H1 (cell line): ENCODE measurements at regions not wholly inside any gene's neighbourhood (a gene's known extent, or its start where the extent isn't known, plus 50 kb on each side); places are given as distances from the start of the nearest gene placed in this dataset.

Experiments used
- CTCF ChIA-PET: fragments of 300-600 bp; sonication (Branson Sonifier 250); formaldehyde crosslinking; loops from one replicate; lab custom pipeline; 2021; ENCODE audit not compliant: partially characterized antibody; lab: Charles Lee
- POLR2A ChIA-PET: fragments of 300-600 bp; sonication (Branson Sonifier 250); formaldehyde crosslinking; loops from one replicate; lab custom pipeline; 2021; ENCODE audit warnings: inconsistent platforms; ENCODE audit not compliant: partially characterized antibody; lab: Charles Lee
- DNase-seq, 2 experiments: peaks; one replicate each; pipeline versions ENCODE4 v3.0.0 to v3.0.0-alpha.2; 2010 to 2022; ENCODE audit warnings: low spot score in 2 of 2, low read depth in 1 of 2, mixed read lengths in 1 of 2
- FAIRE-seq: peaks from 2 replicates; lab custom pipeline; 2011; peaks lifted over from hg19 to GRCh38; lab: Jason Lieb, UNC
- H2AFZ ChIP-seq: 2 replicates; pipeline ENCODE4 v1.8.1; 2012; ENCODE audit warnings: low read length, inconsistent platforms
- H2AK5ac ChIP-seq: 2 replicates; pipeline ENCODE4 v1.6.1; 2013; ENCODE audit warnings: low read depth, low read length
- H2BK120ac ChIP-seq: replicated peaks from 2 replicates; pipeline ENCODE3; 2013; ENCODE audit warnings: low read depth, low read length, inconsistent platforms
- H2BK12ac ChIP-seq: 2 replicates; pipeline ENCODE4 v1.6.1; 2013; ENCODE audit warnings: low read depth, low read length
- H2BK15ac ChIP-seq: 2 replicates; pipeline ENCODE4 v1.6.1; 2013; ENCODE audit warnings: low read length
- H2BK20ac ChIP-seq: 2 replicates; pipeline ENCODE4 v1.6.1; 2013; ENCODE audit warnings: low read length
- H2BK5ac ChIP-seq: 2 replicates; pipeline ENCODE4 v1.6.1; 2013; ENCODE audit warnings: low read depth, low read length
- H3K14ac ChIP-seq: 2 replicates; pipeline ENCODE4 v1.6.1; 2013; ENCODE audit warnings: inconsistent platforms; ENCODE audit not compliant: insufficient read length
- H3K18ac ChIP-seq: 2 replicates; pipeline ENCODE4 v1.6.1; 2013; ENCODE audit warnings: low read length; ENCODE audit errors: extremely low read depth
- H3K23ac ChIP-seq: 2 replicates; pipeline ENCODE4 v1.6.1; 2013; ENCODE audit warnings: inconsistent platforms; ENCODE audit not compliant: insufficient read length
- H3K23me2 ChIP-seq: 2 replicates; pipeline ENCODE4 v1.6.1; 2013; ENCODE audit warnings: low read depth, low read length
- H3K27ac ChIP-seq: 2 replicates; pipeline ENCODE4 v1.6.1; 2011; ENCODE audit warnings: low read depth, low read length, inconsistent platforms
- H3K27me3 ChIP-seq, 4 experiments: replicated peaks in 1 of 4; 1 replicate in 1 of 4; 2 replicates in 3 of 4; pipeline versions ENCODE4 v1.6.1 to v1.8.1; 2011 to 2013; ENCODE audit warnings: low read length in 3 of 4, mild to moderate bottlenecking in 3 of 4, inconsistent platforms in 2 of 4, mixed read lengths in 2 of 4, moderate library complexity in 1 of 4; ENCODE audit not compliant: control insufficient read depth in 3 of 4, insufficient read depth in 3 of 4; ENCODE audit errors: extremely low read depth in 1 of 4
- H3K36me3 ChIP-seq, 4 experiments: 2 replicates each; pipeline versions ENCODE4 v1.6.1 to v1.8.1; 2011 to 2013; ENCODE audit warnings: mild to moderate bottlenecking in 4 of 4, low read length in 3 of 4, moderate library complexity in 2 of 4, control low read depth in 1 of 4, inconsistent platforms in 1 of 4; ENCODE audit not compliant: insufficient read depth in 4 of 4, control insufficient read depth in 2 of 4
- H3K4ac ChIP-seq: replicated peaks from 2 replicates; pipeline ENCODE3; 2013; ENCODE audit warnings: low read length, low read depth, mixed read lengths, inconsistent platforms; ENCODE audit not compliant: insufficient read length
- H3K4me1 ChIP-seq, 4 experiments: replicated peaks in 1 of 4; 1 replicate in 1 of 4; 2 replicates in 3 of 4; pipeline versions ENCODE4 v1.6.1 to v1.8.1; 2011 to 2013; ENCODE audit warnings: low read length in 3 of 4, inconsistent platforms in 2 of 4, mixed read lengths in 1 of 4; ENCODE audit not compliant: insufficient read depth in 4 of 4, control insufficient read depth in 3 of 4
- H3K4me2 ChIP-seq, 2 experiments: 2 replicates each; pipeline versions ENCODE4 v1.6.1 to v1.8.1; 2011 to 2013; ENCODE audit warnings: low read depth in 2 of 2, low read length in 2 of 2, control low read depth in 1 of 2, inconsistent platforms in 1 of 2, mild to moderate bottlenecking in 1 of 2; ENCODE audit not compliant: insufficient read depth in 1 of 2
- H3K4me3 ChIP-seq, 4 experiments: fragments of 200-600, 300-600 bp in 1 of 4; sonication (generic), shearing (Covaris generic), sonication (Bioruptor Twin) in 1 of 4; 2 replicates each; pipeline versions ENCODE4 v1.5.1 to v1.8.1; 2011 to 2016; ENCODE audit warnings: low read length in 4 of 4, low read depth in 3 of 4, control low read depth in 2 of 4, inconsistent platforms in 2 of 4, mild to moderate bottlenecking in 2 of 4, mixed read lengths in 1 of 4, moderate library complexity in 1 of 4; ENCODE audit not compliant: insufficient read depth in 2 of 4; ENCODE audit errors: extremely low read depth in 1 of 4
- H3K56ac ChIP-seq: replicated peaks from 2 replicates; pipeline ENCODE3; 2013; ENCODE audit warnings: low read depth, mild to moderate bottlenecking, mixed read lengths, low read length, inconsistent platforms; ENCODE audit not compliant: insufficient read length
- H3K79me1 ChIP-seq: 2 replicates; pipeline ENCODE4 v1.6.1; 2013; ENCODE audit warnings: low read depth, low read length, control low read depth
- H3K79me2 ChIP-seq, 2 experiments: 2 replicates each; pipeline versions ENCODE4 v1.6.1 to v1.8.1; 2012 to 2013; ENCODE audit warnings: low read length in 2 of 2, mild to moderate bottlenecking in 2 of 2, inconsistent platforms in 1 of 2; ENCODE audit not compliant: insufficient read depth in 2 of 2, control insufficient read depth in 1 of 2
- H3K9ac ChIP-seq, 4 experiments: replicated peaks in 1 of 4; 1 replicate in 1 of 4; 2 replicates in 3 of 4; pipeline versions ENCODE4 v1.6.1 to v1.8.1; 2011 to 2013; ENCODE audit warnings: low read depth in 3 of 4, low read length in 3 of 4, control low read depth in 2 of 4, mild to moderate bottlenecking in 2 of 4, moderate library complexity in 2 of 4, inconsistent platforms in 1 of 4; ENCODE audit errors: extremely low read depth in 1 of 4
- H3K9me3 ChIP-seq, 2 experiments: 2 replicates each; pipeline versions ENCODE4 v1.6.1 to v1.8.1; 2012 to 2013; ENCODE audit warnings: mild to moderate bottlenecking in 2 of 2, moderate library complexity in 2 of 2, control low read depth in 1 of 2, inconsistent platforms in 1 of 2, low read depth in 1 of 2, low read length in 1 of 2, mixed read lengths in 1 of 2; ENCODE audit not compliant: insufficient read depth in 2 of 2
- H4K20me1 ChIP-seq, 2 experiments: replicated peaks in 1 of 2; 2 replicates each; pipeline versions ENCODE3 to v1.8.1; 2011 to 2013; ENCODE audit warnings: inconsistent platforms in 2 of 2, low read length in 2 of 2, mild to moderate bottlenecking in 1 of 2; ENCODE audit not compliant: insufficient read depth in 2 of 2, control insufficient read depth in 1 of 2
- H4K5ac ChIP-seq: 2 replicates; pipeline ENCODE4 v1.6.1; 2013; ENCODE audit warnings: low read length, low read depth, mixed read lengths, inconsistent platforms; ENCODE audit not compliant: insufficient read length
- H4K8ac ChIP-seq: 2 replicates; pipeline ENCODE4 v1.8.0; 2013; ENCODE audit warnings: mild to moderate bottlenecking, moderate library complexity, low read length, inconsistent platforms; ENCODE audit not compliant: insufficient read depth; ENCODE audit errors: extremely low read depth
- H4K91ac ChIP-seq: replicated peaks from 2 replicates; pipeline ENCODE3; 2013; ENCODE audit warnings: low read length, mixed read lengths, inconsistent platforms; ENCODE audit not compliant: insufficient read length
- CBX8 ChIP-seq: fragments of 300-800, 300-1000 bp; sonication (generic); IDR thresholded peaks from 2 replicates; pipeline ENCODE4 v1.7.1; 2016; ENCODE audit warnings: low read depth, low read length, borderline replicate concordance
- JUN ChIP-seq: IDR thresholded peaks from 2 replicates; pipeline ENCODE4 v1.6.1; 2011; ENCODE audit warnings: low read depth, mild to moderate bottlenecking, improper control_type of control experiment, low read length
- KDM1A ChIP-seq: fragments of 200-600, 300-600 bp; sonication (generic); IDR thresholded peaks from 2 replicates; pipeline ENCODE4 v1.7.1; 2016; ENCODE audit warnings: mild to moderate bottlenecking, low read length, borderline replicate concordance
- KDM4A ChIP-seq: IDR thresholded peaks from one replicate; pipeline ENCODE4 v1.7.1; 2012; ENCODE audit warnings: low read depth, mild to moderate bottlenecking, moderate library complexity, low read length, inconsistent platforms; ENCODE audit not compliant: severe bottlenecking
- KDM5A ChIP-seq: fragments of 200-600 bp; IDR thresholded peaks from 2 replicates; pipeline ENCODE4 v1.7.1; 2012; ENCODE audit warnings: mild to moderate bottlenecking, low read length, inconsistent platforms, mixed read lengths
- RFX5 ChIP-seq: IDR thresholded peaks from 2 replicates; pipeline ENCODE4 v1.6.1; 2011; ENCODE audit warnings: low read depth, low read length, improper control_type of control experiment, borderline replicate concordance
- TAF7 ChIP-seq: optimal IDR thresholded peaks from 2 replicates; pipeline ENCODE3; 2011; ENCODE audit warnings: low read depth, mild to moderate bottlenecking, inconsistent platforms, low read length, moderate library complexity, borderline replicate concordance
- WGBS, 2 experiments: shearing (Covaris generic) in 1 of 2; methylation state at CpG; one replicate each; pipeline versions ENCODE4 v1.1.6 to v1.1.7; 2013 to 2015; ENCODE audit warnings: low lambda C conversion rate in 2 of 2, mixed read lengths in 2 of 2, inconsistent platforms in 1 of 2, low coverage in 1 of 2, missing lambda C conversion rate in 1 of 2; ENCODE audit not compliant: insufficient replicate concordance in 2 of 2, insufficient coverage in 1 of 2, insufficient read length in 1 of 2; ENCODE audit errors: extremely low coverage in 1 of 2, missing lambda C conversion rate in 1 of 2; 5-methylcytosine and 5-hydroxymethylcytosine counted together
- TF ChIP-seq, protein P1 (sequence below): IDR thresholded peaks from 2 replicates; pipeline ENCODE4 v1.6.1; 2011; ENCODE audit warnings: low read length, improper control_type of control experiment

- Histone ChIP-seq H2BK15ac (no peak overlapping the region), H4K20me1 (no peaks in the 10 kb centered on the region), H3K14ac (no peak overlapping the region), H3K23ac (no peak overlapping the region), H3K4me1 (peaks cover 0 to 3% (median 0%) of the 10 kb centered on the region in 4 experiments; a peak in 3 of 7 replicates), H2AK5ac (no peak overlapping the region), H3K23me2 (no peaks in the 10 kb centered on the region), H4K5ac (no peak overlapping the region), H3K9ac (no peak overlapping the region), H3K79me1 (no peaks in the 10 kb centered on the region), H3K4me3 (no peak overlapping the region), H2BK12ac (no peak overlapping the region), H2AFZ (no peak overlapping the region), H3K36me3 (no peaks in the 10 kb centered on the region), H2BK5ac (no peak overlapping the region), H4K8ac (no peak overlapping the region), H3K18ac (no peak overlapping the region), H3K56ac (no peak overlapping the region), H3K4me2 (no peak overlapping the region), H3K9me3 (no peaks in the 10 kb centered on the region; a peak in 1 of 4 replicates), H3K79me2 (no peaks in the 10 kb centered on the region), H3K27ac (no peak overlapping the region), H2BK20ac (no peak overlapping the region), H4K91ac (no peak overlapping the region), H2BK120ac (no peak overlapping the region), H3K27me3 (no peaks in the 10 kb centered on the region; a peak in 1 of 7 replicates), H3K4ac (no peak overlapping the region)
- ChIA-PET CTCF (interaction anchor here (0.6 kb wide), 1 partner anchor 34 kb away, joined by 3 read pairs; no protein-coding TSS in a partner anchor), POLR2A (no interaction called here)
- 87% methylated on average over 3 of the region's 3 CpGs; no CpG with 5 or more reads in 1 of the 2 experiments for WGBS, 2 experiments
- TF ChIP-seq JUN (no peak), KDM4A (no peak), TAF7 (no peak), KDM5A (no peak), CBX8 (no peak), KDM1A (no peak), RFX5 (no peak)
- TF ChIP-seq, protein P1, sequence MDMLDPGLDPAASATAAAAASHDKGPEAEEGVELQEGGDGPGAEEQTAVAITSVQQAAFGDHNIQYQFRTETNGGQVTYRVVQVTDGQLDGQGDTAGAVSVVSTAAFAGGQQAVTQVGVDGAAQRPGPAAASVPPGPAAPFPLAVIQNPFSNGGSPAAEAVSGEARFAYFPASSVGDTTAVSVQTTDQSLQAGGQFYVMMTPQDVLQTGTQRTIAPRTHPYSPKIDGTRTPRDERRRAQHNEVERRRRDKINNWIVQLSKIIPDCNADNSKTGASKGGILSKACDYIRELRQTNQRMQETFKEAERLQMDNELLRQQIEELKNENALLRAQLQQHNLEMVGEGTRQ, result no peak
- FAIRE-seq, result no peak
- no peak for DNase-seq
Measured at GRCh38 chr16:59319871-59320270, 585.8 kb upstream of the GOT2 start.
